ENCODE measurements at regions not wholly inside any gene's neighbourhood (a gene's known extent, or its start where the extent isn't known, plus 50 kb on each side); places are given as distances from the start of the nearest gene placed in this dataset.

DNA sequence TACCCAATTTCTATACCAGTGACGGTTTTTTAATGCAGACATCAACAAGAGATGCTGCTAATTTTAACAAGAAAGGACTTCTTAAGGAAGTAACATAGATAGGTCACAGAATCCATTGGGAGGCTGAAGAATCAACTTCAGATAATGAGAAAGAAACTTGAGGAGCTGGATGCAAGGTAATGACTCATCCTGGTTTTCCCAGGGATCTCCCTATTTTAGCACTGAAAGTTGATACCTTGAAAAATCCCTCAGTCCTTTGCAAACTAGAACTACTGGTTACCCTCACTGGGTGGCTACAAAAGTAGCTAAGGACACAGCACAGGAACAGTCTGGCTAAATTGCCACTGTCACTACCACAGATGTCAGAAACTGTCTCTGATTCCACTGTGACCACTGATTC is 561.9 kb downstream of the FLRT2 start:
- TF ChIP-seq CTCF (IDR thresholded peaks at IDR 0.05): no peak
- TF ChIP-seq POLR2A (IDR thresholded peaks at IDR 0.05): no peak
- TF ChIP-seq EP300 (IDR thresholded peaks at IDR 0.05): no peak
